ENCODE measurements at regions not wholly inside any gene's neighbourhood (a gene's known extent, or its start where the extent isn't known, plus 50 kb on each side); places are given as distances from the start of the nearest gene placed in this dataset.

DNA sequence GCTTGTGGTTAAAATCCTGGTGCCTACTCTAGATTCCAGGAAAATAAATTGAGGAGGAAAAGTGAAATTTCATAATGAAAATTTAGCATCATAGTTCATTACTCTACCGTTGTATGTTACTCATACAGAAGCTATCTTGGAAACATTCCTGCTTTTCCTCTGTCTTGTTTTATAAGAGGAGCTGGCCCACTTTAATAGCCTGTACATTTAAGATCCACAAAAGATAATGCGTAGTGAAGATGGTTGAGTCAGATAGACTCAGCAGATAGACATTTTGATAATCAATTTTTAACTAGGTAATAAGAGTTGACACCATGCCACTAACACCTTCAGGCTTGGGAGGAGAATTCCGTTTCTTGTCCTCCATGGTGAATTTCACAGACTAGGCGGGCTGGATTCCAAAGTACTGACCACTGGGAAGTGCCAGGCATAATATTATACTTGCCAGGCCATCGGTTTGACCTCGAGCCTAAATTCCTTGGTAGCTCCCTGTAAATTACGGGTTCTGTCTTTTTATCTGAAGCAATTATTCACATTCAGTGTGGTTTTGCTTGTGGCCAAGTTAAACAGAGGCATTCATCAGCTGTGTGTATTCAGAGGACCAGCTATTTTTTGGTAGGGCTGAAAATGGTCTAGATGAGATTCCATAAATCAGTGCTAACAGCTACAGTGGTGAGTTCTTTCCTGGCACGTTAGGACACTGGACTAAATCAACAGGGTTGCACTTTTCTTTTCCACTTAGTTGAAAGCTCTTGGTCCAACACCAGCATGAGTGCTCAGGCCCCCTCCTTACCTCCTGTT lies 111.9 kb upstream of the KAZN start:
- Histone ChIP-seq H3K4me1 (ENCODE audit: low read depth) (no peaks in the 10 kb centered on the region), H3K9me3 (no peaks in the 10 kb centered on the region), H3K36me3 (ENCODE audit: low read depth) (no peaks in the 10 kb centered on the region), H3K4me3 (no peak overlapping the region)
- DNase-seq = no peak
- ATAC-seq = no peak
- TF ChIP-seq, protein P1, sequence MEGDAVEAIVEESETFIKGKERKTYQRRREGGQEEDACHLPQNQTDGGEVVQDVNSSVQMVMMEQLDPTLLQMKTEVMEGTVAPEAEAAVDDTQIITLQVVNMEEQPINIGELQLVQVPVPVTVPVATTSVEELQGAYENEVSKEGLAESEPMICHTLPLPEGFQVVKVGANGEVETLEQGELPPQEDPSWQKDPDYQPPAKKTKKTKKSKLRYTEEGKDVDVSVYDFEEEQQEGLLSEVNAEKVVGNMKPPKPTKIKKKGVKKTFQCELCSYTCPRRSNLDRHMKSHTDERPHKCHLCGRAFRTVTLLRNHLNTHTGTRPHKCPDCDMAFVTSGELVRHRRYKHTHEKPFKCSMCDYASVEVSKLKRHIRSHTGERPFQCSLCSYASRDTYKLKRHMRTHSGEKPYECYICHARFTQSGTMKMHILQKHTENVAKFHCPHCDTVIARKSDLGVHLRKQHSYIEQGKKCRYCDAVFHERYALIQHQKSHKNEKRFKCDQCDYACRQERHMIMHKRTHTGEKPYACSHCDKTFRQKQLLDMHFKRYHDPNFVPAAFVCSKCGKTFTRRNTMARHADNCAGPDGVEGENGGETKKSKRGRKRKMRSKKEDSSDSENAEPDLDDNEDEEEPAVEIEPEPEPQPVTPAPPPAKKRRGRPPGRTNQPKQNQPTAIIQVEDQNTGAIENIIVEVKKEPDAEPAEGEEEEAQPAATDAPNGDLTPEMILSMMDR (IDR thresholded peaks at IDR 0.05) = no peak
- intact Hi-C loops (cut with DNase I, micrococcal nuclease) = no loop called here

DNA sequence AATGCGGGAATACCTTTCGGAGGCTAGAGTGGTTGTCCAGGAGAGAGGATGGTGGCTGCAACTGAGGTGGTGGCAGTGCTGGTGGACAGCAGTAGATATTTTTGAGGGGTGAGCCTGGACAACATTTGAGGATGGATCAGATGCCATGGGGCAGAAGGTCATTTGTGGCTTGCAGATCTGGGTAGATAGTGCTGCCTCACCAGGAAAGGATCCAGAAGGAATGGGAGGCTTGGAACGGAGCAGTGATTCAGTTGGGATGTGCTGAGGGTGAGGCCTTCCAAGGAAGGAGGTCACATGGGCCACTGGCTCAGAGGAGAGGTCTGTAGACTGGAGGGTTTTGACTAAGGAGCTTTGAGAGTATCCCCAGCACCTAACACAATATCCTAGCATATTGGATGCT lies 110.8 kb upstream of the KAZN start:
- no peaks in the 10 kb centered on the region for H3K4me1 ChIP-seq (ENCODE audit: low read depth)
- DNase-seq (no peak), ATAC-seq (no peak)
- TF ChIP-seq, protein P1 (IDR thresholded peaks at IDR 0.05) = no peak
- no peak overlapping the region for H3K4me3 ChIP-seq
- H3K9me3 ChIP-seq = no peaks in the 10 kb centered on the region
- H3K36me3 ChIP-seq (ENCODE audit: low read depth) = no peaks in the 10 kb centered on the region
- intact Hi-C loops (cut with DNase I, micrococcal nuclease) = no loop called here

DNA sequence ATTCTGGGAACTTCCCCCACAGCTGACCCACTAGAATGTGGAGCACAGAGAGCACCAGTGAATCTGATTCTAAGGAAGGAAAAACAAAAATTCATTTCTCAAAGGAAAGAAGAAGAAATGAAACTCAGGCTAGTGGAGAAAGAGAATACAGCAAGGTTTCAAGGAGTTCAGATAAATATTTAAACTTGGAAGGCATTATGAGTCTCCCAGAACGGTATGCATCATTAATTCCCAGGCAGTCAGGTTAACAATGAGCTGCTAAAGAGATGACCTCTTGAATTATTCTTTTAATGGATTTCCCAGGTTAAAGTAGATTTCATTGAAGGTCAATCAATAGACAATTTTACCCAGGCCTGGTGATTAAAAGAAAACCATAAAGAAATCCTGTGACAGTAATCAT lies 103.6 kb upstream of the KAZN start:
- intact Hi-C loops (cut with DNase I, micrococcal nuclease) = no loop called here
- TF ChIP-seq, protein P1 (IDR thresholded peaks at IDR 0.05) = no peak
- H3K4me3 ChIP-seq = no peak overlapping the region
- H3K9me3 ChIP-seq = no peaks in the 10 kb centered on the region
- H3K36me3 ChIP-seq (ENCODE audit: low read depth) = no peaks in the 10 kb centered on the region
- ATAC-seq = no peak
- no peak for DNase-seq
- no peaks in the 10 kb centered on the region for H3K4me1 ChIP-seq (ENCODE audit: low read depth)

DNA sequence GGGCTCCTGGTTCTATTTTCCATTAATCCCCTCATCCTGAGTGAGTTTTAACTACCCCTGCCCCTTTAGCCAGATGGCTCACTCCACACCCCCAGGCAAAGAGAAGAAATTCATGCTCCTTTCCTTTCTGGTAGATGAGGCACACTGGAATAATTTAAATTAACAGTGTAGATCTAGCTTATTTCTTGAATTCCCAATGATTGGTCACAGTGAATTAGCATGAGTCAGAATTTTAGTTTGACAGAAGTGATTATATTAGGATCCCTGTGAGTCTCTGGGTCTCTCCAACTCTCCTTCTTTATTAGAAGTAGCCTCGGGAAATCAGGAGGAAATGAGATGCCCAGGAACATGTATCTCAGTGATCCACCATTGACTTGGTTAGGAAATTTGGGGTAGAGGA lies 103.1 kb upstream of the KAZN start:
- intact Hi-C loops (cut with DNase I, micrococcal nuclease) = no loop called here
- Histone ChIP-seq H3K36me3 (ENCODE audit: low read depth) (no peaks in the 10 kb centered on the region), H3K4me1 (ENCODE audit: low read depth) (no peaks in the 10 kb centered on the region), H3K4me3 (no peak overlapping the region), H3K9me3 (no peaks in the 10 kb centered on the region)
- ATAC-seq (no peak), DNase-seq (no peak)
- TF ChIP-seq, protein P1 (IDR thresholded peaks at IDR 0.05) = no peak

DNA sequence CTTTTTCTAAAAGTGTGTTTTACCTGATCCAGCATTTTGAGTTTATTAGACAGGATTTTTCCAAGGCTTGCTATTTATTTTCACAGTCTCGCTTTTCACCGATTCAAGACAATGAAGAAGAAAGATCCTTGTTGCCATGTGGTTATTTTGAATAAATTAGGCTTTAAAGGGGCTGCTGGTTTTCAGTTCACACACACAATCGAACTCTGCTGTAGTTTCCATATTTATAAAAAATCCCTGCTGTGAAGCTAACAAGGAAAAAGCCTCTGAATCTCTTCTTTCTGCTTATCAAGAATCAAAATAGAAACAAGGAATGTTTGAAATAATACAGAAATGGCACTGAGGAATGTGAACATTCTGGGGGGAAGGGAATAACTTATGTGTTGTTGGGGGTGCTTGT lies 102.5 kb upstream of the KAZN start:
- intact Hi-C loops (cut with DNase I, micrococcal nuclease) = no loop called here
- H3K4me3 ChIP-seq = no peak overlapping the region
- no peaks in the 10 kb centered on the region for H3K36me3 ChIP-seq (ENCODE audit: low read depth)
- DNase-seq = no peak
- TF ChIP-seq, protein P1 (IDR thresholded peaks at IDR 0.05) = no peak
- ATAC-seq = no peak
- no peaks in the 10 kb centered on the region for H3K9me3 ChIP-seq
- no peaks in the 10 kb centered on the region for H3K4me1 ChIP-seq (ENCODE audit: low read depth)

Measured in mucosa of descending colon (tissue), 3 donors.